ENCODE measurements at regions not wholly inside any gene's neighbourhood (a gene's known extent, or its start where the extent isn't known, plus 50 kb on each side); places are given as distances from the start of the nearest gene placed in this dataset.

GRCh38 chr21:15274701-15275485 lies 210.1 kb upstream of the NRIP1 start:
- no peak for DNase-seq (ENCODE audit: low spot score)
- no peak for TF ChIP-seq CTCF (IDR thresholded peaks at IDR 0.05; ENCODE audit: extremely low read depth, missing control alignments)

- TF ChIP-seq CTCF (IDR thresholded peaks at IDR 0.05; ENCODE audit: extremely low read depth, missing control alignments), result no peak
- no peak for DNase-seq (ENCODE audit: low spot score)
Measured at GRCh38 chr21:15275615-15276235, 210.9 kb upstream of the NRIP1 start.

- no peak for TF ChIP-seq CTCF (IDR thresholded peaks at IDR 0.05; ENCODE audit: extremely low read depth, missing control alignments)
- no peak for DNase-seq (ENCODE audit: low spot score)
Measured at GRCh38 chr21:15276243-15276642, 211.4 kb upstream of the NRIP1 start.

GRCh38 chr21:15277466-15277865 lies 212.7 kb upstream of the NRIP1 start:
- DNase-seq (ENCODE audit: low spot score), result no peak
- TF ChIP-seq CTCF (IDR thresholded peaks at IDR 0.05; ENCODE audit: extremely low read depth, missing control alignments), result no peak

- no peak for TF ChIP-seq CTCF (IDR thresholded peaks at IDR 0.05; ENCODE audit: extremely low read depth, missing control alignments)
- DNase-seq (ENCODE audit: low spot score), result no peak
Measured at GRCh38 chr21:15278279-15278678, 213.5 kb upstream of the NRIP1 start.

GRCh38 chr21:15278851-15279250 lies 214.1 kb upstream of the NRIP1 start:
- DNase-seq (ENCODE audit: low spot score), result no peak
- no peak for TF ChIP-seq CTCF (IDR thresholded peaks at IDR 0.05; ENCODE audit: extremely low read depth, missing control alignments)

- DNase-seq (ENCODE audit: low spot score), result no peak
- no peak for TF ChIP-seq CTCF (IDR thresholded peaks at IDR 0.05; ENCODE audit: extremely low read depth, missing control alignments)
Measured at GRCh38 chr21:15279482-15279881, 214.7 kb upstream of the NRIP1 start.

Measured in GM20000 (cell line).